Nephron progenitor cell (in vitro differentiated cells): ENCODE measurements at regions not wholly inside any gene's neighbourhood (a gene's known extent, or its start where the extent isn't known, plus 50 kb on each side); places are given as distances from the start of the nearest gene placed in this dataset.

ENCODE experiments used
- DNase-seq: peaks from one replicate; pipeline ENCODE4 v3.0.0; 2021
- H3K27ac Mint-ChIP-seq: 2 replicates; pipeline ENCODE4 v1.8.0; 2021; ENCODE audit warnings: mild to moderate bottlenecking, moderate library complexity, mixed read lengths
- H3K27me3 Mint-ChIP-seq: 2 replicates; pipeline ENCODE4 v1.8.0; 2021; ENCODE audit warnings: mild to moderate bottlenecking, low read depth, mixed read lengths; ENCODE audit not compliant: poor library complexity
- H3K36me3 Mint-ChIP-seq: 2 replicates; pipeline ENCODE4 v1.8.0; 2021; ENCODE audit warnings: low read depth, mixed read lengths
- H3K4me1 Mint-ChIP-seq: 2 replicates; pipeline ENCODE4 v1.8.0; 2021; ENCODE audit warnings: mixed read lengths
- H3K4me3 Mint-ChIP-seq: 2 replicates; pipeline ENCODE4 v1.8.0; 2021; ENCODE audit warnings: mild to moderate bottlenecking, moderate library complexity, mixed read lengths
- H3K9me3 Mint-ChIP-seq: 2 replicates; pipeline ENCODE4 v1.8.0; 2021; ENCODE audit warnings: mild to moderate bottlenecking, moderate library complexity, mixed read lengths
- CTCF ChIP-seq: fragments of 200-600 bp; sonication (generic); IDR thresholded peaks from 2 replicates; pipeline ENCODE4 v1.5.0; 2021; ENCODE audit warnings: antibody characterized with exemption

GRCh38 chr1:178630417-178630816 is 94.6 kb upstream of the RALGPS2 start:
- H3K9me3 Mint-ChIP-seq, result peaks cover 3% of the 10 kb centered on the region
- H3K27ac Mint-ChIP-seq, result no peak overlapping the region
- H3K27me3 Mint-ChIP-seq, result no peaks in the 10 kb centered on the region
- H3K4me1 Mint-ChIP-seq, result peaks cover 35% of the 10 kb centered on the region
- peaks cover 4% of the 10 kb centered on the region for H3K36me3 Mint-ChIP-seq
- H3K4me3 Mint-ChIP-seq, result no peak overlapping the region
- no peak for DNase-seq
- TF ChIP-seq CTCF, result no peak

- TF ChIP-seq CTCF, result no peak
- H3K4me1 Mint-ChIP-seq, result peaks cover 35% of the 10 kb centered on the region
- no peaks in the 10 kb centered on the region for H3K27me3 Mint-ChIP-seq
- H3K27ac Mint-ChIP-seq, result no peak overlapping the region
- H3K4me3 Mint-ChIP-seq, result no peak overlapping the region
- peaks cover 4% of the 10 kb centered on the region for H3K36me3 Mint-ChIP-seq
- DNase-seq, result no peak
- H3K9me3 Mint-ChIP-seq, result peaks cover 3% of the 10 kb centered on the region
Measured at GRCh38 chr1:178632653-178633052, 92.4 kb upstream of the RALGPS2 start.

- TF ChIP-seq CTCF, result no peak
- no peak for DNase-seq
- H3K4me3 Mint-ChIP-seq, result no peak overlapping the region
- no peak overlapping the region for H3K27ac Mint-ChIP-seq
- H3K9me3 Mint-ChIP-seq, result peaks cover 3% of the 10 kb centered on the region
- peaks cover 4% of the 10 kb centered on the region for H3K36me3 Mint-ChIP-seq
- peaks cover 35% of the 10 kb centered on the region for H3K4me1 Mint-ChIP-seq
- H3K27me3 Mint-ChIP-seq, result no peaks in the 10 kb centered on the region
Measured at GRCh38 chr1:178633056-178633455, 92.0 kb upstream of the RALGPS2 start.

- H3K27ac Mint-ChIP-seq, result peak overlapping the region; percentile 5
- H3K27me3 Mint-ChIP-seq, result no peaks in the 10 kb centered on the region
- H3K9me3 Mint-ChIP-seq, result peaks cover 3% of the 10 kb centered on the region
- no peak overlapping the region for H3K4me3 Mint-ChIP-seq
- H3K4me1 Mint-ChIP-seq, result peaks cover 31% of the 10 kb centered on the region
- no peak for DNase-seq
- TF ChIP-seq CTCF, result no peak
- H3K36me3 Mint-ChIP-seq, result peaks cover 4% of the 10 kb centered on the region
Measured at GRCh38 chr1:178634445-178634844, 90.6 kb upstream of the RALGPS2 start.

- Mint-ChIP-seq H3K9me3 (no peaks in the 10 kb centered on the region), H3K36me3 (peaks cover 4% of the 10 kb centered on the region), H3K27me3 (no peaks in the 10 kb centered on the region), H3K4me1 (peaks cover 37% of the 10 kb centered on the region), H3K27ac (no peak overlapping the region), H3K4me3 (no peak overlapping the region)
- no peak for DNase-seq
- no peak for TF ChIP-seq CTCF
Measured at GRCh38 chr1:178637841-178638240, 87.2 kb upstream of the RALGPS2 start.

GRCh38 chr1:178639326-178639725 is 85.7 kb upstream of the RALGPS2 start:
- no peaks in the 10 kb centered on the region for H3K27me3 Mint-ChIP-seq
- H3K36me3 Mint-ChIP-seq, result peaks cover 4% of the 10 kb centered on the region
- H3K4me1 Mint-ChIP-seq, result peaks cover 38% of the 10 kb centered on the region
- no peak for TF ChIP-seq CTCF
- no peaks in the 10 kb centered on the region for H3K9me3 Mint-ChIP-seq
- DNase-seq, result no peak
- no peak overlapping the region for H3K27ac Mint-ChIP-seq
- no peak overlapping the region for H3K4me3 Mint-ChIP-seq
